HG03196 (cell line): ENCODE measurements at regions not wholly inside any gene's neighbourhood (a gene's known extent, or its start where the extent isn't known, plus 50 kb on each side); places are given as distances from the start of the nearest gene placed in this dataset.

Experiments
- ATAC-seq: cut with Tn5 transposase; IDR thresholded peaks from one replicate; pipeline ENCODE4 v1.9.1; 2021; ENCODE audit not compliant: unreplicated experiment

GRCh38 chr2:67854103-67854743, 208.6 kb downstream of the C1D start:
- ATAC-seq: no peak

- ATAC-seq: no peak
Observed at GRCh38 chr2:67854798-67855197, 208.0 kb downstream of the C1D start.

GRCh38 chr2:67856866-67857265, 205.9 kb downstream of the C1D start:
- ATAC-seq: no peak

GRCh38 chr2:67857836-67858235, 205.0 kb downstream of the C1D start:
- ATAC-seq: no peak

- no peak for ATAC-seq
Observed at GRCh38 chr2:67858886-67859285, 203.9 kb downstream of the C1D start.

- ATAC-seq: no peak
Observed at GRCh38 chr2:67865917-67866316, 196.9 kb downstream of the C1D start.

- no peak for ATAC-seq
Observed at GRCh38 chr2:67867735-67868134, 195.1 kb downstream of the C1D start.

- no peak for ATAC-seq
Observed at GRCh38 chr2:67871686-67872412, 191.0 kb downstream of the C1D start.

GRCh38 chr2:67872481-67872880, 190.3 kb downstream of the C1D start:
- no peak for ATAC-seq

GRCh38 chr2:67873916-67874315, 188.9 kb downstream of the C1D start:
- no peak for ATAC-seq

GRCh38 chr2:67876176-67876575, 186.6 kb downstream of the C1D start:
- no peak for ATAC-seq

- ATAC-seq: no peak
Observed at GRCh38 chr2:67877301-67877700, 185.5 kb downstream of the C1D start.

GRCh38 chr2:67878743-67879142, 184.1 kb downstream of the C1D start:
- no peak for ATAC-seq

GRCh38 chr2:67879586-67880290, 183.1 kb downstream of the C1D start:
- ATAC-seq: no peak

- no peak for ATAC-seq
Observed at GRCh38 chr2:67880291-67880761, 182.5 kb downstream of the C1D start.

- no peak for ATAC-seq
Observed at GRCh38 chr2:67881816-67882215, 181.0 kb downstream of the C1D start.

GRCh38 chr2:67883316-67884087, 179.3 kb downstream of the C1D start:
- no peak for ATAC-seq

- no peak for ATAC-seq
Observed at GRCh38 chr2:67888351-67889005, 174.3 kb downstream of the C1D start.

GRCh38 chr2:67889056-67889455, 173.7 kb downstream of the C1D start:
- ATAC-seq: no peak

- no peak for ATAC-seq
Observed at GRCh38 chr2:67891642-67892041, 171.2 kb downstream of the C1D start.
